ENCODE measurements at regions not wholly inside any gene's neighbourhood (a gene's known extent, or its start where the extent isn't known, plus 50 kb on each side); places are given as distances from the start of the nearest gene placed in this dataset.

- DNase-seq (ENCODE audit: low spot score): no peak
- FAIRE-seq: no peak
Observed at GRCh38 chr18:60445341-60445740, 72.8 kb upstream of the MC4R start.

- no peak for DNase-seq (ENCODE audit: low spot score)
- FAIRE-seq: no peak
Observed at GRCh38 chr18:60446821-60447220, 74.2 kb upstream of the MC4R start.

- DNase-seq (ENCODE audit: low spot score) (no peak), FAIRE-seq (no peak)
Observed at GRCh38 chr18:60448487-60449267, 76.1 kb upstream of the MC4R start.

DNA sequence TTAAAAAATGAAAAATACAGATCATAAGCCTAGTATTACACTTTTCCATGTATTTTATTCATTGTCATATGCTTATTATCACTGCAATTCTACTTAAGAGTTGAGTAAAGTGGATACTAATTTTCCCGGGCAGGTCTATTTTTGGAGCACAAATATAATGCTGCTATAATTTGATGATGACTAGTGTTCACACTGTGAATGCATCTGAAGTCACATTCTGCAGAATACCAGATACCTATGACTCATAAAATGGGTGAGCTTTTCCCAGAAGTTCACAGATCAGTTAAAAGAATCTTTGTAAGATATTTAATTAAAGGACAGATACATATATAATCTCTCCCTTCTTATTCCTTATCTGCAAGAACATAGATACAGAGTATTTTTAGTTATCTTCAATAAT lies 79.8 kb upstream of the MC4R start:
- no peak for DNase-seq (ENCODE audit: low spot score)

DNA sequence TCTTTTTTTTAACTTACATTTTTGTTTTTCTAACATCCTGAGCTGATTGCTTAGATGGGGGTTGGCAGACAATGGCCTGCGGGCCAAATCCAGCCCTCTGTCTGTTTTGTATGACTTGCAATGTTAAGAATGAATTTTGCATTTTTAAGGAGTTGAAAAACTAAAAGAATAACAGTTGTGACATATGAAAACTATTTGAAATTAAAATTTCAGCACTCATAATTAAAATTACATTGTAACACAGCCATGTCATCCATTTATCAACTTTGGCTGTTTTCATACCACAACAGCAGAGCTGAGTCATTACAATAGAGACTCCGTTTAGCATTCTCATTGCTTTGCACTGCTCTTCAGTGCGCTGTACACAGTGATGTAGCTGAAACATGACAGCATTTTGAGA lies 94.1 kb upstream of the MC4R start:
- FAIRE-seq (no peak), DNase-seq (ENCODE audit: low spot score) (no peak)

More for the DNA sequence above, 79.8 kb upstream of the MC4R start:
- FAIRE-seq: no peak

DNA sequence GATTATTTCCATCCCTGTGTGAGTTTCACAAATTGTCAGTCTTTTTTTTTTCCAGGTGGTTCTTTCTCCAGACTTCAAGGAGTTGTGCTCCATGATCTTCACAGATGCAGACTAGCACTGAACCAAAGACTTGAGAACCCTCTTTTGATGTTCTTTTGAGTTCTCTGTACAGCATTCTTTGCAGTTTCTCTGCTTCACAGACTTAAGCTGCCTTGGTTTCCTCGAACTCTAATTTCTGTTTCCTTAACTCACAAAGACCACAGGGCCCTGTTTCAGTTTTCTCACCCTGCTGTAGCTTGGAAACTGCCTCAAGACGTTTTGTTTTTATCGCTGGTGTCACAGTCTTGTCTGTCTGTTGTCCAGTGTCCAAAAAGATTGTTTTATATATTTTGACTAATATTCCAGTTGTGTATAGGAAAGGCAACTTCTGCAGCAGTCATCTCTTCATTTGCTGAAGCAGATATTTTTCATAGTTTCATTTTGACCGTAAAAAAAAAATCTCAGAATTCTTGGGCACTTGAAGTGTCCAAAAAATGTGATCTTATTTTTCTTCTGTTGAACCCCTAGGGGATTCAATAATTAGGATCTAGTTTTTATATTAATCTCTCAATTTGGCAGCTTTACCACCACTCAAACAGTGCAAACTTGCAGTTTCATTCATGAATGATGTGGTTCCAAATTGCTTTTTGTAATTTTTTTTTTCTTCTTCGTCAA lies 97.0 kb upstream of the MC4R start:
- no peak for DNase-seq (ENCODE audit: low spot score)
- no peak for FAIRE-seq

DNA sequence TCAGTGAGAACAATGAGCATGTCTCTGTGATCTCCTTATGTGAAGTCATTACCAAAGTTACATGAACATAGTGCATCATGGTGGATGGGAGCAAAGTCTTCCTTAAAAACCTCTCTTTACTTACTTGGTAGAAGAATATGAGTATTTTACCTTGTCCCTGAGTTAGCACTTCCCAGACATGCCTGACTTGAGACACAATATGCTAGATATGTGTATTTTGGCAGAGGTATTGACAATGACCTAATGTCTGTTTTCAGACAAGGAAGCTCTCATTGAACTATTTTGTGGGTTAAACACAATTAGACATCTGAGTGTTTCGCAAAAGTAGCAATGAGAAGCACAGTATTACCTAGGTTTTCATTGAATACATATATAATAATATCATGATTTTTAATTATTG lies 99.1 kb upstream of the MC4R start:
- FAIRE-seq (no peak), DNase-seq (ENCODE audit: low spot score) (no peak)

- FAIRE-seq: no peak
- no peak for DNase-seq (ENCODE audit: low spot score)
Observed at GRCh38 chr18:60485201-60485600, 112.6 kb upstream of the MC4R start.

- DNase-seq (ENCODE audit: low spot score) (no peak), FAIRE-seq (no peak)
Observed at GRCh38 chr18:60493066-60493465, 120.5 kb upstream of the MC4R start.

GRCh38 chr18:60499675-60500074 lies 127.1 kb upstream of the MC4R start:
- DNase-seq (ENCODE audit: low spot score) (no peak), FAIRE-seq (no peak)

DNA sequence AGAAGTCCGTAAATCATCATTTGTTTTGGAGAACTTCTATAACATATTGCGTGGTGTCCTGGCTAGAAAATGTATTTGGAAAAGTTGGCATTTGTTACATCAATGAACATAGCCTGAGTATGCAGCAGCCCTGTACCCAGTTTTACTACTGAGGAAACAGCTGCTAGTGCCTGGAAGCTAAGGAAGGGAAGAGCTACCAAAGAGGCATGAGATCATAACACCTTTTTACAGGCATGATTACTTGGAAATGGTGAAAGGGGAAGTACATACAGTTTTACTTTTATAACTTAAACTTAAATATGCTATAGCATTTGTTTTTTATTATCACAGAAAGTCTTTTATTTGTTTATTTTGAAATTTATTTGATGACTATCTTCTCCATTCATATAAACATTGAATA lies 128.4 kb upstream of the MC4R start:
- DNase-seq (ENCODE audit: low spot score) (no peak), FAIRE-seq (no peak)

DNA sequence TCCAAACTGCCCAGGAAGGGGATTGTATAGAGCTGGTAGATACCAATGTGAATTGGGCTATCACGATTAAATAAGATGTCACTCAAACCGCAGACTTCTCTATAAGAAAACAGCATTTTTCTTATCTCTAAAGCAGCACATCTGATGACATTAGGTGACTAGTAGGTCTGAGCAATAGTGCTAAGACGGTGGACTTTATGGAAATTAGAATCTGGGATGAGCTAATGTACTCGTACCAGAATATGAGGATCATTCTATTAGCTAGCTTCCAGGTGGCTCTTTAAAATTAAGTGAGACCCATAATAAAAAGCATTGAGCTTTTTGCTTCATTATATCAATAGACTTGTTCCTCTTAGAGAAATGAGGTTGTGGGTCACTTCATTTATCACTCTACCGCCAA lies 130.0 kb upstream of the MC4R start:
- FAIRE-seq: no peak
- DNase-seq (ENCODE audit: low spot score): no peak

DNA sequence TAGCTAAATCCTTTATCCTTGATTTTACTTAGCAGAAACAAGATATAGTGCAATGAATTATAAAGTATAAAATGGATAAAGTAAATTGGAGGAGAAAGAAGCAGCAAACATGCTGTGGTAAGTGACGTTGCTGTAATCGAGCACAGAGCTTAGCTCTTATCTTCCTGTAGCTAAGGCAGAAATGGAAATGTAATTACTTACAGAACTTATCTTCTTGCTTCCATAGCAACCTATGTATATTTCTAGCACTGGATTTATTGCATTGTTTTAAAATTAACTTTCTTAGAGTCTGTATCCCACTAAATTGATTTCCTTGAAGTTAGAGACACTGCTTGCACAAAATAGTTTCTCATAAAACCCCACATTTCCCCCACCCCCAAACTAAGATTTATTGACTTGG lies 130.6 kb upstream of the MC4R start:
- no peak for DNase-seq (ENCODE audit: low spot score)
- FAIRE-seq: no peak

- DNase-seq (ENCODE audit: low spot score): no peak
- FAIRE-seq: no peak
Observed at GRCh38 chr18:60506190-60506589, 133.6 kb upstream of the MC4R start.

DNA sequence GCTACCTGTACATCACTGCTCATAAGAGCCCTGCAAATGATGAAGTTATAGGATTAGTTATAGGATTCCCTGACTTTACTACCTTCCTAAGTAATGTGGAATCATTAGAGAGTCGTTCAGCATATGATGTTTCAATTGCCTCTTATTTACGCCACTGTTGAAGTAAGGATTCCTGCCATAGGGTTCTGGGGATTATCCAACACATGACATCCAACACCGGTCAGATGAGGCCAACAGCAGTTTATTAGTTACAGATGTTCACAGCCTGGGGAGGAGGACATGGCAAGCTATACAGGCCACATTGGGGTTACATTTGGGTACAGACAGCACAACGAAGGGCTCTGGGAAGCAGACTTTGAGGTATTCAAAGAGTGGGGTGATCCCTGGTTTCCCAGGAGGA lies 134.1 kb upstream of the MC4R start:
- DNase-seq (ENCODE audit: low spot score) (no peak), FAIRE-seq (no peak)

GRCh38 chr18:60508108-60508507 lies 135.5 kb upstream of the MC4R start:
- no peak for DNase-seq (ENCODE audit: low spot score)
- no peak for FAIRE-seq

DNA sequence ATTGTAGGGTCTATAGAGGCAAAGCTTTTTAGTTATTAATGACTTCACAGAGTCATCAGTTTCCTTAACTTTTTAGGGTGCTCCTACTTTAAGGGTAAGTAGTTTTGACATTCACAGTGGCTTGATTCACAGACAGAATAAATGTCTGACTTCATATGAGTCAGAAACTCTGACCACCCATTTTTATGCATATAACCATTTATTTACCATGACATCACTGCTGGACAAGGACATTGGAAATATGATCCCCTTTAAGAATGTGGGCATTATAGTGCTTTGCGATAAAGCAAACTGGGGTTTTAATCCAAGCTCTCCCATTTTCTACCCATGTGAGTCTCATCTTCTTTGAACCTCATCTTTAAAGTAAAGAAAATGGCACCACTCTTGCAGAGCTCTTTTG lies 162.0 kb upstream of the MC4R start:
- DNase-seq (ENCODE audit: low spot score): no peak
- FAIRE-seq: no peak

GRCh38 chr18:60537074-60537473 lies 164.5 kb upstream of the MC4R start:
- no peak for FAIRE-seq
- DNase-seq (ENCODE audit: low spot score): no peak

- DNase-seq (ENCODE audit: low spot score) (no peak), FAIRE-seq (no peak)
Observed at GRCh38 chr18:60538891-60539290, 166.3 kb upstream of the MC4R start.

DNA sequence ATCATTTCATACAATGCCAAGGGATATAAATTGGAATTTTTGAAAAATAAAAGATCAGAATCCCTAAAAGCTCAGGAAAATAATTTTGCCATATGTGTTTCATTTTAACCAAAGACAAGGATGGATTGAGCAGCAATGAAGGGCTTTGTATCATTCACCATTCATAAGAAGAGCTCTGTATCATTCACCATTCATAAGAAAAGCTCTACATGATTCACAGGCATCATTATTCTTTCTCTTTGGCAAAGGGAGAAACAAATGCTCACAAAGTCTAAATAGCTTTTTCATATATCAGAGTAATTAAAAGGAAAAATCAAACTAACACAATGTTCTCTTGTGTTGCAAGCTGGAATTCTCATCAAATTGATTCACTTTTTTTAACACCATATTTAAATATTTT lies 169.1 kb upstream of the MC4R start:
- FAIRE-seq: no peak
- DNase-seq (ENCODE audit: low spot score): no peak

GRCh38 chr18:60543646-60544045 lies 171.1 kb upstream of the MC4R start:
- no peak for DNase-seq (ENCODE audit: low spot score)
- no peak for FAIRE-seq

DNA sequence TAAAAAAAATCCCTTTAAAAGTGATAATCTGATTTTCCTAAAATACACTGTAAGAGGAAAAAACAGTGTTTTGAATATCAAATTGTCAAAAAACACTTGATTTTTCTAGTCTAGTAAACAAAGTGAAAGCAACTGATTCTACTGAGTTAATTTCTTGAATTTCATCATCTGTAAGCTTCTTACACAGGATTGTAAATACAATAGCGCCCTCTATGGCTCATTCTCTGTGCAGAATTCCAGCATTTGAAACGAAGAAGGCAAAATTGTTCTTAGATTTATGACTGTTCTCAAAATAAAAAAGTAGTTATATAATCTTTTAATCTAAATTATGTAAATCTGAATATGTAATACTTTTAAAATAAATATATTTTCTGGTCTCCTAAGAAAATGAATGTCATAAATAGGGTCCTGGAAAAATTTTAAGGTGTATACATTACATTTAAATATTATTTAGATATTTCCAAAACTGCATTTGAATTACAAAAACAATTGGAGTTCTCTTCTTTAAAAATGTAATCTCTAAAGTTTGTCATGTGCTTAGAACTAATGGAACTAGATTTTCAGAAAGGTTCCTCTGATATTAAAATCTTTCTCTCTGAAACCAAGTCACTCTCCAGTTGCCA lies 176.9 kb upstream of the MC4R start:
- peak; percentile 43 for DNase-seq (ENCODE audit: low spot score)
- FAIRE-seq: peak; percentile 88

DNA sequence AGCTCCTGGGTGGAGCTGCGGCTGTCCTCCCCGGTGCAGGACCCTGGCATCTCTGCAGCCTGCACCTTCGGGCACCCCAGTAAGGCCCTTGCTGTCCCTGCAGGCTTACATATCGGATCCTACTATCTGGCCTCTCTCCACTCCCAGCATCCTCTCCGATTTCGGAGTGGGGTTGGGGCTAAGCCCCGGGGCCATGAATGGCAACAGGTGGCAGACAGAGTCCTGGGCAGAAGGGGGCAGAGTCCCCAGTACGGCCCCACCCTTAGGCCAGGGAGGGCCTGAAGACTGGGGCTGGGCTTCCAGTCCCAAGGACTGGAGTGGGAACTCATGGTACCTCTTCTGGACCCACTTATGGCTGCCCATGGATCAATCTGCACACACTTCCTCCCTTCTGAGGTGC lies 180.4 kb upstream of the MC4R start:
- FAIRE-seq: no peak
- no peak for DNase-seq (ENCODE audit: low spot score)
